IMR-90 (cell line): ENCODE measurements at regions not wholly inside any gene's neighbourhood (a gene's known extent, or its start where the extent isn't known, plus 50 kb on each side); places are given as distances from the start of the nearest gene placed in this dataset.

Experiments
- ATAC-seq: fragments of 200-7000 bp; cut with Tn5 transposase; 2 replicates; pipeline ENCODE4 v1.9.1; 2020; ENCODE audit warnings: low read depth, mild to moderate bottlenecking, moderate library complexity
- BruUV-seq: library from RNA; stranded (reverse); fragments of 400-500 nt; replicated peaks from 2 replicates; lab custom pipeline; 2021; lab: Mats Ljungman, UMichigan
- CTCF ChIA-PET: fragments of 300-600 bp; formaldehyde crosslinking; extraction: SDS; loops from one replicate; lab custom pipeline; 2021; ENCODE audit warnings: antibody characterized with exemption; lab: Yijun Ruan, JAX
- POLR2A ChIA-PET: fragments of 300-600 bp; sonication (Branson Sonifier 250); formaldehyde crosslinking; loops from one replicate; lab custom pipeline; 2022; ENCODE audit warnings: antibody characterized with exemption; ENCODE audit not compliant: unreplicated experiment; lab: Charles Lee
- DNase-seq: peaks from one replicate; pipeline ENCODE4 v3.0.0; 2013
- H2AFZ ChIP-seq: replicated peaks from 2 replicates; pipeline ENCODE3; 2013; ENCODE audit warnings: low read length, mild to moderate bottlenecking; ENCODE audit not compliant: poor library complexity
- H2AK5ac ChIP-seq: 2 replicates; pipeline ENCODE4 v1.6.1; 2013; ENCODE audit warnings: low read depth, low read length, inconsistent platforms
- H2AK9ac ChIP-seq: replicated peaks from 2 replicates; pipeline ENCODE3; 2013; ENCODE audit warnings: mild to moderate bottlenecking, low read depth, low read length, moderate library complexity; ENCODE audit not compliant: poor library complexity
- H2BK120ac ChIP-seq: 2 replicates; pipeline ENCODE4 v1.6.1; 2013; ENCODE audit warnings: low read depth, low read length, inconsistent platforms
- H2BK15ac ChIP-seq: 3 replicates; pipeline ENCODE4 v1.6.1; 2013; ENCODE audit warnings: low read depth, low read length, inconsistent platforms
- H2BK20ac ChIP-seq: 2 replicates; pipeline ENCODE4 v1.6.1; 2013; ENCODE audit warnings: low read depth, mild to moderate bottlenecking, inconsistent platforms, low read length, moderate library complexity
- H2BK5ac ChIP-seq: 2 replicates; pipeline ENCODE4 v1.6.1; 2013; ENCODE audit warnings: mild to moderate bottlenecking, low read depth, low read length, inconsistent platforms; ENCODE audit not compliant: poor library complexity, severe bottlenecking
- H3K14ac ChIP-seq: replicated peaks from 2 replicates; pipeline ENCODE4 v1.6.1; 2013; ENCODE audit warnings: low read depth, low read length, inconsistent platforms
- H3K18ac ChIP-seq: 2 replicates; pipeline ENCODE4 v1.6.1; 2013; ENCODE audit warnings: low read depth, low read length, control low read depth
- H3K23ac ChIP-seq: 2 replicates; pipeline ENCODE4 v1.6.1; 2013; ENCODE audit warnings: low read depth, low read length, inconsistent platforms
- H3K27ac ChIP-seq: 2 replicates; pipeline ENCODE4 v1.5.1; 2013; ENCODE audit warnings: mild to moderate bottlenecking, control low read depth, low read length; ENCODE audit not compliant: insufficient read depth
- H3K27me3 ChIP-seq: 2 replicates; pipeline ENCODE4 v1.6.1; 2013; ENCODE audit warnings: low read length; ENCODE audit not compliant: control insufficient read depth, insufficient read depth
- H3K36me3 ChIP-seq: 2 replicates; pipeline ENCODE4 v1.6.1; 2013; ENCODE audit warnings: low read length, mixed read lengths; ENCODE audit not compliant: control insufficient read depth, insufficient read depth
- H3K4ac ChIP-seq: 2 replicates; pipeline ENCODE4 v1.6.1; 2013; ENCODE audit warnings: low read depth, low read length, inconsistent platforms
- H3K4me1 ChIP-seq: 2 replicates; pipeline ENCODE4 v1.6.1; 2013; ENCODE audit warnings: low read length, mixed read lengths; ENCODE audit not compliant: control insufficient read depth, insufficient read depth
- H3K4me2 ChIP-seq: 2 replicates; pipeline ENCODE4 v1.6.1; 2013; ENCODE audit warnings: low read depth, mild to moderate bottlenecking, control low read depth, low read length, moderate library complexity
- H3K4me3 ChIP-seq: 2 replicates; pipeline ENCODE4 v1.5.1; 2013; ENCODE audit warnings: low read depth, mild to moderate bottlenecking, control low read depth, low read length, moderate library complexity; ENCODE audit not compliant: insufficient read depth
- H3K56ac ChIP-seq: 2 replicates; pipeline ENCODE4 v1.6.1; 2013; ENCODE audit warnings: low read length, inconsistent platforms; ENCODE audit not compliant: insufficient read depth; ENCODE audit errors: extremely low read depth
- H3K79me1 ChIP-seq, 2 experiments: 2 replicates each; pipeline ENCODE4 v1.6.1; 2013; ENCODE audit warnings: low read length in 2 of 2, inconsistent platforms in 1 of 2, low read depth in 1 of 2
- H3K9ac ChIP-seq: 2 replicates; pipeline ENCODE4 v1.6.1; 2013; ENCODE audit warnings: low read depth, low read length, control low read depth
- H3K9me1 ChIP-seq: 2 replicates; pipeline ENCODE4 v1.6.1; 2013; ENCODE audit warnings: low read length, inconsistent platforms; ENCODE audit not compliant: insufficient read depth
- H3K9me3 ChIP-seq: 2 replicates; pipeline ENCODE4 v1.6.1; 2013; ENCODE audit warnings: low read length; ENCODE audit not compliant: control insufficient read depth, insufficient read depth
- H4K20me1 ChIP-seq: 2 replicates; pipeline ENCODE4 v1.6.1; 2013; ENCODE audit warnings: low read length, inconsistent platforms; ENCODE audit not compliant: insufficient read depth
- H4K5ac ChIP-seq: 2 replicates; pipeline ENCODE4 v1.6.1; 2013; ENCODE audit warnings: mild to moderate bottlenecking, low read depth, low read length, control low read depth
- H4K8ac ChIP-seq, 2 experiments: 2 replicates each; pipeline ENCODE4 v1.6.1; 2013; ENCODE audit warnings: low read depth in 2 of 2, low read length in 2 of 2, control low read depth in 1 of 2, inconsistent platforms in 1 of 2
- H4K91ac ChIP-seq: 2 replicates; pipeline ENCODE4 v1.6.1; 2013; ENCODE audit warnings: low read depth, low read length, inconsistent platforms; ENCODE audit not compliant: insufficient read depth
- BHLHE40 ChIP-seq: fragments of 150-350 bp; IDR thresholded peaks from 2 replicates; pipeline ENCODE4 v1.6.1; 2016; ENCODE audit warnings: mild to moderate bottlenecking, low read depth, low read length
- CHD1 ChIP-seq: IDR thresholded peaks from 2 replicates; pipeline ENCODE4 v1.6.1; 2012; ENCODE audit warnings: low read depth, low read length, improper control_type of control experiment
- CTCF ChIP-seq: conservative IDR thresholded peaks from 2 replicates; pipeline ENCODE4 v1.5.1; 2012; ENCODE audit warnings: mild to moderate bottlenecking, low read depth, low read length, improper control_type of control experiment
- MAZ ChIP-seq: IDR thresholded peaks from 2 replicates; pipeline ENCODE4 v1.6.1; 2012; ENCODE audit warnings: low read depth, mild to moderate bottlenecking, low read length, improper control_type of control experiment, moderate library complexity, borderline replicate concordance
- NFE2L2 ChIP-seq: fragments of 150-350 bp; IDR thresholded peaks from 2 replicates; pipeline ENCODE4 v1.6.1; 2016; ENCODE audit warnings: low read depth, mild to moderate bottlenecking, low read length
- RAD21 ChIP-seq: IDR thresholded peaks from 2 replicates; pipeline ENCODE4 v1.6.1; 2012; ENCODE audit warnings: low read length, improper control_type of control experiment
- RCOR1 ChIP-seq: IDR thresholded peaks from 2 replicates; pipeline ENCODE4 v1.6.1; 2012; ENCODE audit warnings: mild to moderate bottlenecking, low read length, improper control_type of control experiment; ENCODE audit not compliant: insufficient replicate concordance
- SMC3 ChIP-seq: fragments of 150-350 bp; IDR thresholded peaks from 2 replicates; pipeline ENCODE4 v1.6.1; 2016; ENCODE audit warnings: low read depth, mild to moderate bottlenecking, antibody characterized with exemption, low read length, moderate library complexity
- WGBS, 2 experiments: methylation state at CpG; one replicate each; pipeline versions ENCODE4 v1.1.5 to v1.1.7; 2013; ENCODE audit warnings: missing lambda C conversion rate in 2 of 2; ENCODE audit not compliant: insufficient read length in 1 of 2; ENCODE audit errors: extremely low coverage in 2 of 2; 5-methylcytosine and 5-hydroxymethylcytosine counted together
- dilution Hi-C: fragments of 300-500 bp; cut with HindIII; formaldehyde crosslinking; loops from one replicate; pipeline ENCODE4 v1.14.3; 2018; ENCODE audit warnings: low sequenced_read_pairs; ENCODE audit not compliant: unreplicated experiment
- in situ Hi-C: fragments of 300-500 bp; cut with MboI; formaldehyde crosslinking; loops from 3 replicates; pipeline ENCODE4 v1.14.3; 2019; ENCODE audit warnings: low sequenced_read_pairs, inconsistent platforms, mixed read lengths
- intact Hi-C: fragments of 100-400 bp; cut with micrococcal nuclease; formaldehyde crosslinking; loops from 2 replicates; pipeline ENCODE4 v1.10.0; 2022

- no peak overlapping the region for H3K27ac ChIP-seq
- H2BK5ac ChIP-seq, result no peak overlapping the region
- H3K9me3 ChIP-seq, result no peaks in the 10 kb centered on the region
- no peak overlapping the region for H3K4ac ChIP-seq
- H3K4me3 ChIP-seq, result no peak overlapping the region
- H2AK5ac ChIP-seq, result 0 out of 2 replicates have a peak overlapping the region, but pooled peaks have one; percentile 47
- peaks cover 2% of the 10 kb centered on the region for H3K4me1 ChIP-seq
- H3K27me3 ChIP-seq, result no peaks in the 10 kb centered on the region
- H2AFZ ChIP-seq, result no peak overlapping the region
- intact Hi-C loops, result no loop called here
- no peak overlapping the region for H3K56ac ChIP-seq
- H3K4me2 ChIP-seq, result no peak overlapping the region
- H2BK20ac ChIP-seq, result peak overlapping the region; percentile 36; the same call in 1 of the 2 replicates
- no peak overlapping the region for H3K9ac ChIP-seq
- dilution Hi-C loops, result no loop called here
- peak; percentile 57; the same call in 1 of the 2 replicates for ATAC-seq
- H3K18ac ChIP-seq, result no peak overlapping the region
- no TSS peak for BruUV-seq
- no peak overlapping the region for H2BK15ac ChIP-seq
- H2BK120ac ChIP-seq, result no peak overlapping the region
- peak; percentile 44 for DNase-seq
- no CpG with 5 or more reads among the region's 4 CpGs for WGBS, 2 experiments
- no peak overlapping the region for H4K91ac ChIP-seq
- no peak for TF ChIP-seq RCOR1
- no peak for TF ChIP-seq BHLHE40
- TF ChIP-seq MAZ, result no peak
- peak; percentile 49 for TF ChIP-seq RAD21
- TF ChIP-seq SMC3, result peak; percentile 36
- TF ChIP-seq CTCF, result peak; percentile 44
- no peak for TF ChIP-seq CHD1
- no peak for TF ChIP-seq NFE2L2
- peak overlapping the region in 1 of 2 experiments; percentile 22; a peak in 1 of 4 replicates for H4K8ac ChIP-seq
- no peak overlapping the region for H2AK9ac ChIP-seq
- H3K23ac ChIP-seq, result no peak overlapping the region
- ChIA-PET POLR2A (no interaction called here), CTCF (interaction anchor here (0.7 to 1.4 kb wide), 4 partner anchors 9 to 84 kb away, joined by 3 to 4 read pairs (median 4); no protein-coding TSS in a partner anchor)
- H4K5ac ChIP-seq, result no peak overlapping the region
- H3K14ac ChIP-seq, result no peak overlapping the region
- no peaks in the 10 kb centered on the region for H3K36me3 ChIP-seq
- no peaks in the 10 kb centered on the region for H4K20me1 ChIP-seq
- in situ Hi-C loops, result no loop called here
- H3K9me1 ChIP-seq, result peaks cover 2% of the 10 kb centered on the region; the same call in 1 of the 2 replicates
- H3K79me1 ChIP-seq, result no peaks in the 10 kb centered on the region
Observed at GRCh38 chr3:152183473-152183872, 85.3 kb upstream of the MBNL1 start.
